Neural cell (in vitro differentiated cells): ENCODE measurements at regions not wholly inside any gene's neighbourhood (a gene's known extent, or its start where the extent isn't known, plus 50 kb on each side); places are given as distances from the start of the nearest gene placed in this dataset.

Source experiments
- H2AFZ ChIP-seq: fragments of 200-600, 300-800 bp; sonication (generic), shearing (Covaris generic); 2 replicates; pipeline ENCODE4 v1.6.0; 2014; ENCODE audit warnings: low read depth, mild to moderate bottlenecking, antibody characterized with exemption, low read length, moderate library complexity
- H3F3A ChIP-seq: fragments of 200-600 bp; shearing (Covaris generic); 2 replicates; pipeline ENCODE4 v1.6.1; 2016; ENCODE audit warnings: mild to moderate bottlenecking, moderate library complexity, mixed read lengths, antibody characterized with exemption, low read length; ENCODE audit not compliant: insufficient read depth, poor library complexity, severe bottlenecking
- H3K27ac ChIP-seq: fragments of 200-600, 300-800 bp; sonication (generic), shearing (Covaris generic); 2 replicates; pipeline ENCODE4 v1.5.1; 2014; ENCODE audit warnings: mild to moderate bottlenecking, low read length, moderate library complexity
- H3K27me3 ChIP-seq: fragments of 300-800, 200-600 bp; sonication (generic), shearing (Covaris generic); 2 replicates; pipeline ENCODE4 v1.6.0; 2014; ENCODE audit warnings: mild to moderate bottlenecking, low read depth, low read length, moderate library complexity; ENCODE audit not compliant: insufficient read depth
- H3K36me3 ChIP-seq: fragments of 300-800, 200-600 bp; sonication (generic), shearing (Covaris generic); 2 replicates; pipeline ENCODE4 v1.5.1; 2014; ENCODE audit warnings: mild to moderate bottlenecking, antibody characterized with exemption, low read length, moderate library complexity; ENCODE audit not compliant: insufficient read depth
- H3K4me2 ChIP-seq: fragments of 300-800, 200-600 bp; sonication (generic), shearing (Covaris generic); 2 replicates; pipeline ENCODE4 v1.6.0; 2014; ENCODE audit warnings: mild to moderate bottlenecking, low read length
- H3K4me3 ChIP-seq: fragments of 300-800, 200-600 bp; sonication (generic), shearing (Covaris generic); 2 replicates; pipeline ENCODE4 v1.5.1; 2014; ENCODE audit warnings: mild to moderate bottlenecking, low read length, moderate library complexity
- H3K79me2 ChIP-seq: fragments of 200-600 bp; shearing (Covaris generic); replicated peaks from 2 replicates; pipeline ENCODE4 v1.6.0; 2014; ENCODE audit warnings: mild to moderate bottlenecking, low read length, moderate library complexity; ENCODE audit not compliant: insufficient read depth
- H3K9ac ChIP-seq: fragments of 300-800, 200-600 bp; sonication (generic), shearing (Covaris generic); 2 replicates; pipeline ENCODE4 v1.6.1; 2016; ENCODE audit warnings: mild to moderate bottlenecking, low read length, mixed read lengths
- H3K9me2 ChIP-seq: fragments of 200-600 bp; shearing (Covaris generic); 2 replicates; pipeline ENCODE4 v1.6.1; 2016; ENCODE audit warnings: mild to moderate bottlenecking, low read length, mixed read lengths; ENCODE audit not compliant: insufficient read depth
- H3K9me3 ChIP-seq: fragments of 200-600, 300-800 bp; sonication (generic), shearing (Covaris generic); 2 replicates; pipeline ENCODE4 v1.6.1; 2016; ENCODE audit warnings: mild to moderate bottlenecking, mixed run types, low read length, moderate library complexity, mixed read lengths
- H4K20me1 ChIP-seq: fragments of 200-600 bp; shearing (Covaris generic); 2 replicates; pipeline ENCODE4 v1.6.1; 2016; ENCODE audit warnings: mild to moderate bottlenecking, mixed run types; ENCODE audit not compliant: insufficient read depth
- EP300 ChIP-seq: fragments of 450-650 bp; conservative IDR thresholded peaks from 2 replicates; pipeline ENCODE4 v1.6.1; 2014; ENCODE audit warnings: antibody characterized with exemption, mild to moderate bottlenecking, moderate library complexity; ENCODE audit not compliant: poor library complexity, severe bottlenecking
- EZH2 ChIP-seq: fragments of 200-600, 300-800 bp; shearing (Covaris generic), sonication (generic); IDR thresholded peaks from 2 replicates; pipeline ENCODE4 v1.6.1; 2014; ENCODE audit warnings: antibody characterized with exemption, low read length, borderline replicate concordance, mild to moderate bottlenecking; ENCODE audit not compliant: insufficient read depth, poor library complexity, severe bottlenecking
- MXI1 ChIP-seq: fragments of 450-650 bp; conservative IDR thresholded peaks from 2 replicates; pipeline ENCODE4 v1.6.1; 2014; ENCODE audit warnings: antibody characterized with exemption, mild to moderate bottlenecking; ENCODE audit not compliant: poor library complexity, severe bottlenecking
- POLR2AphosphoS5 ChIP-seq: IDR thresholded peaks from 2 replicates; pipeline ENCODE4 v1.6.1; 2012
- RAD21 ChIP-seq: fragments of 450-650 bp; conservative IDR thresholded peaks from 2 replicates; pipeline ENCODE4 v1.6.1; 2014; ENCODE audit warnings: antibody characterized with exemption, mild to moderate bottlenecking, moderate library complexity
- SMC3 ChIP-seq: fragments of 450-650 bp; conservative IDR thresholded peaks from 2 replicates; pipeline ENCODE4 v1.6.1; 2014; ENCODE audit warnings: antibody characterized with exemption, mild to moderate bottlenecking, moderate library complexity; ENCODE audit not compliant: poor library complexity
- TAF1 ChIP-seq: IDR thresholded peaks from 2 replicates; pipeline ENCODE4 v1.6.1; 2012; ENCODE audit warnings: low read depth
- TF ChIP-seq, protein P1 (sequence below): IDR thresholded peaks from 2 replicates; pipeline ENCODE4 v1.6.1; 2012; ENCODE audit warnings: borderline replicate concordance
- TF ChIP-seq, protein P2 (sequence below): fragments of 450-650 bp; IDR thresholded peaks from 2 replicates; pipeline ENCODE4 v1.5.1; 2014; ENCODE audit warnings: antibody characterized with exemption, mild to moderate bottlenecking, moderate library complexity; ENCODE audit not compliant: poor library complexity, severe bottlenecking

DNA sequence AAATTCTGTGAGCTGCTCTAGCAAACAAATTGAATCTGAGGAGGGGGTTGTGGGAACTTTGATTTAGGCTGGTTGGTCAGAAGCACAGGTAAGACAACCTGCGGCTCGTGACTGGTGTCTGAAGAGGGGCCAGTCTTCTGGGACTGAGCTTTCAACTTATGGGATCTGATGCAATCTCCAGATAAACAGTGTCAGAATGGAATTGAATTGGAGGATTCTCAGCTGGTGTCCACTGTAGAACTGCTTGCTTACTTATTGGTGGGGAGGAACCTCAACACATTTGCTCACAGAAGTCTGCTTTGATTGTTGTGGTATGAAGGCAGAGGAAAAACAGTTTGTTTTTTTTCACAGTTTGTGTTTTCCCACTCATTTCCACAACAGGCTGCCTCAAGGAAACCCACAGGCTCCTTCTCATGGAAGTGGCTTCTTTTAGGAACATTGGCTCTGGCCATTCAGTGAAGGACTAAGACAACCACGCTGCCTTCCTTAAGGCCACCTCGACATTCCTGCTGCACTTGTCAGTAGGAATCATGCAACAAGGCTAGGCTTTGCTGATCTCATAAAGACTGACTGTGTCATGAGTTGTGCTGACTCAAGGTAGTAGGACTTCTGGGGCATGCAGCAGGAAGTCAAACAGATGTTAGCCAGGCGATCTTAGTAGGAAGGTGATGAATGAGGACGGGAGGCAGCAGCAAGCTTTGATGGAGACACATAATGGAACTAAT lies 104.7 kb downstream of the TSN start:
- Histone ChIP-seq H3K9me2 (no peaks in the 10 kb centered on the region), H3K36me3 (no peaks in the 10 kb centered on the region), H3K27me3 (no peaks in the 10 kb centered on the region), H3F3A (no peaks in the 10 kb centered on the region), H3K79me2 (no peaks in the 10 kb centered on the region), H4K20me1 (no peaks in the 10 kb centered on the region), H3K27ac (no peak overlapping the region), H2AFZ (no peak overlapping the region), H3K9ac (no peak overlapping the region), H3K4me3 (no peak overlapping the region), H3K9me3 (no peaks in the 10 kb centered on the region), H3K4me2 (no peak overlapping the region)
- TF ChIP-seq RAD21 (no peak), MXI1 (no peak), SMC3 (no peak), EP300 (no peak), POLR2AphosphoS5 (no peak), TAF1 (no peak), EZH2 (no peak)
- TF ChIP-seq, protein P1, sequence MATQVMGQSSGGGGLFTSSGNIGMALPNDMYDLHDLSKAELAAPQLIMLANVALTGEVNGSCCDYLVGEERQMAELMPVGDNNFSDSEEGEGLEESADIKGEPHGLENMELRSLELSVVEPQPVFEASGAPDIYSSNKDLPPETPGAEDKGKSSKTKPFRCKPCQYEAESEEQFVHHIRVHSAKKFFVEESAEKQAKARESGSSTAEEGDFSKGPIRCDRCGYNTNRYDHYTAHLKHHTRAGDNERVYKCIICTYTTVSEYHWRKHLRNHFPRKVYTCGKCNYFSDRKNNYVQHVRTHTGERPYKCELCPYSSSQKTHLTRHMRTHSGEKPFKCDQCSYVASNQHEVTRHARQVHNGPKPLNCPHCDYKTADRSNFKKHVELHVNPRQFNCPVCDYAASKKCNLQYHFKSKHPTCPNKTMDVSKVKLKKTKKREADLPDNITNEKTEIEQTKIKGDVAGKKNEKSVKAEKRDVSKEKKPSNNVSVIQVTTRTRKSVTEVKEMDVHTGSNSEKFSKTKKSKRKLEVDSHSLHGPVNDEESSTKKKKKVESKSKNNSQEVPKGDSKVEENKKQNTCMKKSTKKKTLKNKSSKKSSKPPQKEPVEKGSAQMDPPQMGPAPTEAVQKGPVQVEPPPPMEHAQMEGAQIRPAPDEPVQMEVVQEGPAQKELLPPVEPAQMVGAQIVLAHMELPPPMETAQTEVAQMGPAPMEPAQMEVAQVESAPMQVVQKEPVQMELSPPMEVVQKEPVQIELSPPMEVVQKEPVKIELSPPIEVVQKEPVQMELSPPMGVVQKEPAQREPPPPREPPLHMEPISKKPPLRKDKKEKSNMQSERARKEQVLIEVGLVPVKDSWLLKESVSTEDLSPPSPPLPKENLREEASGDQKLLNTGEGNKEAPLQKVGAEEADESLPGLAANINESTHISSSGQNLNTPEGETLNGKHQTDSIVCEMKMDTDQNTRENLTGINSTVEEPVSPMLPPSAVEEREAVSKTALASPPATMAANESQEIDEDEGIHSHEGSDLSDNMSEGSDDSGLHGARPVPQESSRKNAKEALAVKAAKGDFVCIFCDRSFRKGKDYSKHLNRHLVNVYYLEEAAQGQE: no peak
- TF ChIP-seq, protein P2, sequence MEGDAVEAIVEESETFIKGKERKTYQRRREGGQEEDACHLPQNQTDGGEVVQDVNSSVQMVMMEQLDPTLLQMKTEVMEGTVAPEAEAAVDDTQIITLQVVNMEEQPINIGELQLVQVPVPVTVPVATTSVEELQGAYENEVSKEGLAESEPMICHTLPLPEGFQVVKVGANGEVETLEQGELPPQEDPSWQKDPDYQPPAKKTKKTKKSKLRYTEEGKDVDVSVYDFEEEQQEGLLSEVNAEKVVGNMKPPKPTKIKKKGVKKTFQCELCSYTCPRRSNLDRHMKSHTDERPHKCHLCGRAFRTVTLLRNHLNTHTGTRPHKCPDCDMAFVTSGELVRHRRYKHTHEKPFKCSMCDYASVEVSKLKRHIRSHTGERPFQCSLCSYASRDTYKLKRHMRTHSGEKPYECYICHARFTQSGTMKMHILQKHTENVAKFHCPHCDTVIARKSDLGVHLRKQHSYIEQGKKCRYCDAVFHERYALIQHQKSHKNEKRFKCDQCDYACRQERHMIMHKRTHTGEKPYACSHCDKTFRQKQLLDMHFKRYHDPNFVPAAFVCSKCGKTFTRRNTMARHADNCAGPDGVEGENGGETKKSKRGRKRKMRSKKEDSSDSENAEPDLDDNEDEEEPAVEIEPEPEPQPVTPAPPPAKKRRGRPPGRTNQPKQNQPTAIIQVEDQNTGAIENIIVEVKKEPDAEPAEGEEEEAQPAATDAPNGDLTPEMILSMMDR: no peak

DNA sequence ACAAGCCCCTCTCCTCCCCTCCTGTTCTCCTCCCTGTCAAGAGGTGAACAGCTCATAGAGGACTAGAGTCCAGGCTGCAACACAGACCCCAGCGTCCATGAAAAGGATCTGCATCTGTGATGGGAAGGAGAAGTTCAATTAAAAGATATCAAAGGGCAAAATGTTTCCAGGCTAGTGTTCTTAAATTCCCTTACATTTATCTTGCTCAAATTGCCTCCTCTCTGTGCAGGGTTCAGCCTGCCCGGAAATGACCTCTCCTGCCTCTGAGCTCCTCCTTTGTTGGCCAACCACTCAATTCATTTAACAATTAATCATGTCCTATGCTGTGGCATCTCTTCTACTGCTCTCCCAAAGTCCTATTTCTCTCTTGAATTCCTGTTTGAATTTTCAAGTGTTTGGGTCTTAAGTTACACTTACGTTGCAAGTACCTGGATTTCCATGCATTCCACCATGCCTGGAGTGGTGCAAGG lies 105.3 kb downstream of the TSN start:
- Histone ChIP-seq H3F3A (no peaks in the 10 kb centered on the region), H3K9me3 (no peaks in the 10 kb centered on the region), H3K4me2 (no peak overlapping the region), H3K36me3 (no peaks in the 10 kb centered on the region), H3K27me3 (no peaks in the 10 kb centered on the region), H2AFZ (no peak overlapping the region), H3K9ac (no peak overlapping the region), H4K20me1 (no peaks in the 10 kb centered on the region), H3K27ac (no peak overlapping the region), H3K9me2 (no peaks in the 10 kb centered on the region), H3K79me2 (no peaks in the 10 kb centered on the region), H3K4me3 (no peak overlapping the region)
- no peak for TF ChIP-seq EP300

DNA sequence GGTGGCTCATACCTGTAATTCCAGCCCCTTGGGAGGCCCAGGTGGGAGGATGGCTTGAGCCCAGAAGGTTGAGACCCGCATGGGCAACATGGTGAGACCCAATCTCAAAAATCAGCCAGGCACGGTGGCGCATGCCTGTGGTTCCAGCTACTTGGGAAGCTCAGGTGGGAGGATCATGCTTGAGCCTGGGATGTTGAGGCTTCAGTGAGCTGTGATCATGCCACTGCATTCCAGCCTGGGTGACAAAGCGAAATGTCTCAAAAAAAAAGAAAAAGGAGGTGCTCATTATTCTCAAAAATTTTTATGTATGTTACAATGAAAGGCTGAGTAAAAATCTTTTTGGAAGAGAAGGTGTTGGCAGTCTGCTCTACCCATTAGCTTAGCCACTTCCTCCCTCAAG lies 106.8 kb downstream of the TSN start:
- H2AFZ ChIP-seq: no peak overlapping the region
- H3K9me3 ChIP-seq: no peaks in the 10 kb centered on the region
- no peaks in the 10 kb centered on the region for H3F3A ChIP-seq
- no peaks in the 10 kb centered on the region for H3K9me2 ChIP-seq
- no peaks in the 10 kb centered on the region for H3K36me3 ChIP-seq
- TF ChIP-seq EZH2: no peak
- TF ChIP-seq TAF1: no peak
- TF ChIP-seq POLR2AphosphoS5: no peak
- TF ChIP-seq RAD21: no peak
- TF ChIP-seq, protein P1: no peak
- no peak for TF ChIP-seq SMC3
- TF ChIP-seq, protein P2: no peak
- no peak for TF ChIP-seq MXI1
- no peak for TF ChIP-seq EP300
- H3K9ac ChIP-seq: no peak overlapping the region
- no peaks in the 10 kb centered on the region for H3K27me3 ChIP-seq
- no peak overlapping the region for H3K4me2 ChIP-seq
- no peaks in the 10 kb centered on the region for H3K79me2 ChIP-seq
- H4K20me1 ChIP-seq: no peaks in the 10 kb centered on the region
- H3K27ac ChIP-seq: no peak overlapping the region
- no peak overlapping the region for H3K4me3 ChIP-seq
